Stimulated activated CD4-positive, alpha-beta T cell treated with anti-CD3 and anti-CD28 coated beads, Interleukin-2, amount 100 ng/mL, for 48 hours (primary cell): ENCODE measurements at regions not wholly inside any gene's neighbourhood (a gene's known extent, or its start where the extent isn't known, plus 50 kb on each side); places are given as distances from the start of the nearest gene placed in this dataset.

ENCODE experiments used
- DNase-seq, 2 donors: peaks; one replicate each; pipeline ENCODE4 v3.0.0-alpha.2; 2020

DNA sequence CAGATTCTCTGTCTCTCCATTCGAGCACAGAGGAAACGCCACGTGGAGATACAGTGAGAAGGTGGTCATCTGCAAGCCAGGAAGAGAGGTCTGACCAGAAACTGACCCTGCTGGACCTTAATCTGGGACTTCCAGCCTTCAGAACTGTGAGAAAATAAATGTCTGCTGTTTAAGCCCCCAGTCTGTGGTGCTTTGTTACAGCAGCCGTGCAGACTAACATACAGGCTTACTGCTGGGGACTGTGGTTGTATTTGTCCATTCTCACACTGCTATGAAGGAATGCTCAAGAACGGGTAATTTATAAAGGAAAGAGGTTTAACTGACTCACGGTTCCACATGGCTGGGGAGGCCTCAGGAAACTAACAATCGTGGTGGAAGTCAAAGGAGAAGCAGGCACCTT is 432.7 kb downstream of the IRS1 start:
- no peak for DNase-seq

DNA sequence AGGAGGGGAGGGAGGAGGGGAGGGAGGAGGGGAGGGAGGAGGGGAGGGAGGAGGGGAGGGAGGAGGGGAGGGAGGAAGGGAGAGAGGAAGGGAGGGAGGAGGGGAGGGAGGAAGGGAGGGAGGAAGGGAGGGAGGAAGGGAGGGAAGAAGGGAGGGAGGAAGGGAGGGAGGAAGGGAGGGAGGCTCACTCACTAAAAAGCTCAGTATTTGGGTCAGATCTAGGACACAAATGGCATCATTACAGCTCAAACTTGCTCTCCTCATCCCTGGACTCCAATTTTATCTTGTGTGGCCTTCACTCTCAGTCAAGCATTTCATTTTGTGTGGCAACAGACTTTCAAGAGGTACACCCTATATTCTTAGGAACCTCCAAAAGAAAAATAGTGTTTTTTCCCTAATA is 435.4 kb downstream of the IRS1 start:
- DNase-seq = no peak

DNA sequence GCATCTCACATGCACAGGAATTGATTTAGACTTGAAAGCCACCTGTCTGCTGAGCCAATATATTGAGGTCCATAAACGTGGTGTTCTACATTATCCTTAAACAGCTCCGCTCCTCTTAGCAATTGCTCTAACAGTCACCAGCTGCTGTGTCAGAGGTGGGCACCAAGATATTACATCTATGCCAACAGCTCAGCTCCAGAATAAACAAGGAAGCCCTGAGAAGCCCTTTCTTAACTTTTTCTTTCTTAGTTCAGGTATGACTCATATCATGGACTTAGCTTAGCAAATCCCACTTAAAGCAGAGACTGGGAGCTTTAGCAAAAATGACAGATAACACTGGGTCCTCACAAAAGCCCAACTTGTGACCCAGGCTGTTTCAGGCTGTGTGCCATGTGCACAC is 436.6 kb downstream of the IRS1 start:
- no peak for DNase-seq

DNA sequence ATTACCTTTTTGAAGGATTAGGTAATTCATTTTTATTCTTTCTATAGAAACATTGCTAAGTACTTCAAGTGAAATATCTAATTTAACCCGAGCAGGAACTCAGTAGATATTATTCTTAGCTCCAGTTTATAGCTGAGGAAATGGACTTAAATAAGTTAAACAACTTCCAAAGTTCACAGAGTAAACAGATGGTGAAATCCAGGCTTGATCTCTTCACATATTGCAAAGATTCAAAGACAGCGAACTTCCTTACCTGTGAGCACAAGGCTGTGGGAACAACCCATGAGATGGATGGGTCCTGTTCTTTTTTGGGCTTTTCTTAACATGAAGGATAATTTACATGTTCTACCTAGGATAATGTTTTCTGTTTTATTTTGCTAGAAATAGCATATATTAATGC is 439.0 kb downstream of the IRS1 start:
- no peak for DNase-seq

DNA sequence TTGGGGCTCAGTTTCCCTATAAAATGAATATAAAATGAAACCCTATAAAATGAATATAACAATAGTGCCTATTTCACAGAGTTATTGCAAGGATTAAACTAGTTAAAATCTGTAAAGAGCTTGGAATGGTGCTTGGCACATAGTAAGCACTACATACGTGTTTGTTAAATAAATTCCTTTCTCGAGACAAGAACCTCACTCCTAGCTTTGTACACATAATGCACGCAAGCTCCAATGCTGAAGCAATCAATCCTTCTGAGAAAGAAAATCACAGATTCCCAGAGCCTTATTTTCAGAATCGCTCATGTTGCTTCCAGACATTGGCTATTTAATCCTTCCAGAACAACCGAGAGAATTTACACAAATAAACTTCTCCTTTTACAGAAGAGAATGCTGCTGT is 440.9 kb downstream of the IRS1 start:
- DNase-seq = no peak

DNA sequence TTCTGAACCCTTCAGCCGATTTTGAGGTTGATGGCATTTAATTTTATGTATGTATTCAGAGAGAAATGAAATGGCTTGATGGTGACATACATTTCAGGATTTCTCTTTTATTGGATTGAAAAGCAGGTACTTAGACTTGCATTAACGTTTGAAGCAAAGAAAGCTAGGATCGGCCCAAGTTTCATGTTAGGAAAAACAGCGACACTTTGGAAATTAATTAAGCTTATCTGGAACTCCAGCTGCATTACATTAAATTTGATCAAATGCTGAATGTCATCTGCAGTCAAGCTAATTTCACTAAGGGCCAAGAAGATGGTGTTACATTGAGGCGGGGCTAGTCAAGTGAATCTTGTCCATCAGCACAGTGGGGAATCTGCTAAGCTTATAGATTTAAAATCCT is 441.8 kb downstream of the IRS1 start:
- DNase-seq = no peak

DNA sequence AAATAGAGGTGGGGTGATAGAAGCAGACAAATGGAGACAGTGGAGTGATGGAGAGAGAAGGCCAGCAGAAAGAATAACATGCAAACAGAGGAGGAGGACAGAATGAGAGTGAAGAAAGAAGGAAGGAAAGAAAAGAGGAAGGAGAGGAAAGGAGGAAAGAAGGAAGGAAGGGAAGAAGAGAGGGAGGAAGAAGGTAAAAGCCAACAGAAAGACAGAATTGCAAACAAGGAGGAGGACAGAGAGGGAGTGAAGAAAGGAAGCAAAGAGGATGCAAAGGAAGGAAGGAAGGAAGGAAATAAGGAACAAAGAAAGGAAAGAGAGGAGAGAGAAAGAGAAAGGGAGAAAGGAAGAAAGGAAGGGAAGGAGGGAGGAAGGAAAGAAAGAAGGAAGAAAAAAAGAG is 444.0 kb downstream of the IRS1 start:
- no peak for DNase-seq

DNA sequence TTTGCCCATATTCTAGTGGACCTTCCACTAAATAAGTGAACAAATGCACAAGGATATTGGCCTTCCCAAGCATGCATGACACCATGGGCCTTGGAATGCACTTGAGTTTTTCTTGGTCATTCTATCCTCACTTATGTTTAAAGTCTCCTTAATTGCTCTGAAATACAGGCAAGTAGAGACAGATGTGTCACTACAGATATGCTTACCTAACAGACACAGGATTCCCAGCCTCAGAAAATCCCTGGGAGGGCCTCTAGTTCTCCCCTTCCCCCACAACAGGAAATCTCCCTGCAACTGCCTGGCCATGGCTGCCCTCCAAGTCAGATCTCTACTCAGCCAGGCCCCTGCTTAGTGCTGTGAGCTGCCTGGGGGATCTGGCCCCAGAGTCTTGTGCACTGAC is 445.2 kb downstream of the IRS1 start:
- DNase-seq = no peak

DNA sequence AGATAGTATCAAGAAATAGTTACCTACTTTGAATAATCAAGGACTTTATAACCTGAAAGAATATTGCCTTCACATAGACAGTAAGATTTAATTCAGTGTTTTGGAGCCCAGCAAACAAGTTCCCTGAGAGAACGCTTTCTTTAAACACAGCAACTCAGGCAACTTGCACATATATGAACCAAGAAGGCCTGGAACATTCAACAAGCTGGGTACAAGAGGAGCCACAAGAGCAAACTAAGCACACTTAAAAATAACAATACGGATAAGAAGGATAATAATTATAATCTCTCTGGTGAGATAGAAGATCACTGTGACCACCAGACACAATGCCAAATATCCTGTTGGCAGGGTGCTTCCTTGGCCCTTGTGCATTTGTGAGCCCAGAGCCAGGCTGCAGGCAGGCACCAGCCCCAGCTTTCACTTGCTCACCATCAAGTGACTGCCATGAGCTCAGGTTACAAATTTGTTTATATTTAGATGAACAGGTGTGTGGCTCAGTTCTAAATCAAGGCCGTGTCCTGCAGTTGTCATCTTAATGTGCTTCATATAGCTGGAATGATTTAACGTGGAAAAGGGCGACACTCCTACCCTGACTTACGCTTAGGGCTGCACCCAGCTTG is 446.6 kb downstream of the IRS1 start:
- no peak for DNase-seq

DNA sequence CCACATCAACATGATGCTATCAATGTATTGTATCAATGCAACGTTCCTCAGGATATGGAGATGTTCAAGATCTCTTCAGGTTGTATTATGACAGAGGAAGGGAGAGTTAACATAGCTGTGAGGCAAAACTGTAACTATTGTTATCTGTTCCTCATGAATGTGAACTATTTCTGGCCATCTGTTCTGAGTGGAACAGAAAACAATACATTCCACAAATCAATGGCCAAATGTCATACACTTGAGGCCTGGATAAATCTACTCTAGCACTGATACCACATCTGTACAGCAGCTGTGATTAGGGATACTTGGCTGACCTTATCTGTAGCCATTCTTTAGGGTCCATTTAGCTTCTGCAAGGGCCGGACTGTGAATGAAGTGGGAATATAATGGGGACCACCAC is 447.9 kb downstream of the IRS1 start:
- no peak for DNase-seq

DNA sequence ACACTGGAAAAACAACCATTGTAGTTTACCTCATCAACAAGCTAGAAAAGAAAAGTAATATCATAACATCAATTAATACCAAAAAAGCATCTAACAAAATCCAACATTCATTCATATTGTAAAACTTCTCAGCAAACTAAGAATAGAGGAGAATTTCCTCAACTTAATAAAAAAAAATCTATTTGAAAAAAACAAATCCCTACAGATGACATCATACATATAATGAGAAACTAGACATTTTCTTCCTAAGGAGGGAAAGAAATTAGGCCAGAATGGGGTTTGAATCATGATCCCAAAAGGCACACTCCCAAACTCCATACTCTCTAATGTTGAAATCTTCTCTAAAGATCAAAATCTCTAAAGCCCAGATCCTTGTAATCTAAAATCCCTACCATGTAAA is 460.0 kb downstream of the IRS1 start:
- no peak for DNase-seq

DNA sequence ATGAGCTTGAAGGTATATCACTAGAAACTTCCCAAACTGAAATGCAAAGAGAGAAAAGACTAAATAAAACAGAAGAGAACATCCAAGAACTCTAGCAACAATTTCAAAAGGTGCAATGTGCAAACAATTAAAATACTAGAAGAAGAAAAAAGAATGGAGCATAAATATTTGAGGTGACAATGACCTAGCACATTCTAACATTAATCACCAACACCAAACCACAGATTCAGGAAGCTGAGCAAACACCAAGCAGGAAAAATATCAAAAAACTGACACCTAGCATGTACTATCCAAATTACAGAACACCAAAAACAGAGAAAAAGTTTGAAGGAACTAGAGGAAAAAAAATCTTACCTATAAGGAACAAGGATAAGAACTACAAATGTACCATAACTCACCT is 460.8 kb downstream of the IRS1 start:
- no peak for DNase-seq

DNA sequence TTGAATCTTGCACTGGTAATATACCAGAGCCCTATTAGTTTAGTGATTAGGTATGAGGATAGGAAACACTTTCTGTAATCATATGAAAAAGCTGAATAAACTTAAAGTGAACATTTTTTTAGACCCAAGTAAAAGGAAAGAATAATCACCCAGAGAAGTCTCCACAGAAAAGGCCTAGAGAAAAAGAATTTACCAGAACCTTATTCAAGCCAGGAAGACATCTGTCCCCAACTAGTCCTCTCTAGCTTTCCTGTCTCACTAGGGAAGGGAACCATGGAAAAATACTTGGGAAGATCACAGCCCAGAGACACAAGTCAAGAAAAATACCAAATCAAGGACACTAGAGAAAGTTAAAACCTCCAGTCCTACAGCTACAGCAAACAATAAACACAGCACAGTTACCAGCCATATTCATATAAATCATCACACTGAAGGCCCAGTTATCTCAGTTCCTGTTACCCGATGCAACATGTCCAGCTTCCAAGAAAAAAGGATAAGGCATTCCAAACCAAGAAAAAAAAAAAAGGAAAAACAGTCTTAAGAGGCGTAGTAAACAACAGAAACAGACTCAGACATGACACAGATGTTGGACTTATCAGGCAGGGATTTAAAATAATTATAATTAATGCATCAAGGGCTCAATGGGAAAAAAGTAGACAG is 461.5 kb downstream of the IRS1 start:
- DNase-seq = no peak

DNA sequence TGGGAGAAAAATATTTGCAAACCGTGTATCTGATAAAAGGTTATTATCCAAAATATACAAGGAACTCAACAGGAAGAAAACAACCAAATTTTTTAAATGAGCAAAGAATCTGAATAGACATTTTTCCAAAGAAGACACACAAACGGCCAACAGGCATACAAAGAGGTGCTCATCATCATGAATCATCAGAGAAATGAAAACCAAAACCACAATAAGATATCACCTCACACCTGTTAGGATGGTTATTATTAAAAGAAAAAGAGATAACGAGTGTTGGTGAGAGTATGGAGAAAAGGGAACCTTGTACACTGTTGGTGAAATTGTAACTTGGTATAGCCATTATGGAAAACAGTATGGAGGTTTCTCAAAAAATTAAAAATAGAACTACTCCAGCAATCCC is 463.3 kb downstream of the IRS1 start:
- DNase-seq = no peak

DNA sequence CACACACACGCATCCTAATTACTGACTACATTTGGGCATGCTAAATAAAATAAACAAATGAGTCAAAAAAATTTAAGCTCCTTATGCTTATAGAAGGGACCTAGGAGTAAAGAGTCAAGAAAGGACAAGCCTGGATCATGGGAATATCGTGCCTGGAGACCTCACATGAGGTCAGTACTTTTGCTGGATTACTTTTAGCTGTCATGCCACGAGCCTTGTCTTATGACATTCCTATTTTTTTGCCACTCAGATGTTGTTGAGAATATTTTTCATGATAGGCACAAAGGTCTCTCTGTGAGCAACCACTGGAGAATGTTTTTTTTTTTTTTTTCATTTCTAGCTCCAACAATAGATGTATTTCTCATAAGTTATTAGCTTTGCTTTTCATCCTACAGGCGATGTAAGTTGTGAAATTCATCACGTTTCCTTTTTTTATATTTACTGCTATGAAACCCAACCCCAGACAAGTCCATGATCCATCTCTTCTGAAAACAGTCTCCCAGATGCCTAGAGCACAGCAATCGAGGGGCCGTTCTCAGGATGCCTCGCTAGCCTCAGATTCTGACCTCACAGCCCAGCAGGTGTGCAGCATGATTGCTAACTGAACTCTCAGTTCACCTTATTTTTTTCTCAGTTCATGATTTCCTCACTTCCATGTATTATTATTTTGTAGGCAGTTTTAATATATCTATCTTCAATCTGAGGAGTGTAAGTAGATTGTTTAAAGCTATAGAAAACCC is 464.5 kb downstream of the IRS1 start:
- DNase-seq = no peak

DNA sequence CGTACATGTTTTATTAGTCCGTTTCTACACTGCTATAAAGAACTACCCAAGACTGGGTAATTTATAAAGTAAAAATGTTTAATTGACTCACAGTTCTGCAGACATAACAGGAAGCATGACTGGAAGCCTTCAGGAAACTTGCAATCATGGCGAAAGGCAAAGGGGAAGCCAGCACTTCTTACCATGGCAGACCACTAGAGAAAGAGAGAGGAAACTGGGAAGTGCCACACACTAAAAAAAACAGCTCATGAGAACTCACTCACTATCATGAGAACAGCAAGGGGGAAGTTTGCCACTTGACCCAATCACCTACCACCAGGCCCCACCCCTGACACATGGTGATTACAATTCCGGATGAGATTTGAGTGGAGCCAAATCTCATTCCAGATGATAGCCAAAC is 466.2 kb downstream of the IRS1 start:
- no peak for DNase-seq

DNA sequence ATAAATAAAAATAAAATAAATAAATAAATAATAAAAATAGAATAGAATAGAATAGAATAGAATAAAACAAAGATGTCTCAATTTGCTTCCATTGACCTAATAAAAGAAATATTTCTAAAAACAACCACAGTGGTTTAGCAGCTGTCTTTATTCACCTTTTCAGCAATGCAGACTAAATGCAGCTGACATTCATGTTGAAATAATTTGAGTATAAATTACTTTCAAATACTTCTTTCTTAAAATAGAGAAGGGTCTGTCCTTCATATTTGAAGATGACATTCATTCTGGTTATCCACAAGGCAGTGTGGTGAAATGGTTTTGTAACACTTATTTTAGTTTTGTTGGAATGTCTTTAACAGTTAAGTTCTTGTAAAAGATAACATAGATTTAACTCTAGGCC is 469.4 kb downstream of the IRS1 start:
- no peak for DNase-seq

DNA sequence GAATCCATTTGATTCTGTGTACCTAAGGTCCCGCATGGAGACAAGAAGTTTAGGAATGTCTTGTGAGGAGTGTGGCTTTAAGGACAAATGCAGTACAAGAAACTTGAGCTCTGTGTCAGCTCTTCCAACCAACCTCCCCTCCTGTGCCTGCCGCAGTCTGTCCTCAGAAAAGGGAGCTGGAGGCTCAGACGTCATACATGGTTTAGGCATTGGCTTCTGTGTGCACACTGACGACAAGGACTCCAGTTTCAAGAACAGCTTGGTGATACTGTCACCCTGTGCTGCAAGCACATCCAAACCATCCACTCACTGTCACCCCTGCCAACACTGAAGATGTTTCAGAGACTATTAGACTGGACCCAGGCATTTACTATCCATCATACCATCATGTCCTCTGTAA is 470.4 kb downstream of the IRS1 start:
- DNase-seq = no peak

DNA sequence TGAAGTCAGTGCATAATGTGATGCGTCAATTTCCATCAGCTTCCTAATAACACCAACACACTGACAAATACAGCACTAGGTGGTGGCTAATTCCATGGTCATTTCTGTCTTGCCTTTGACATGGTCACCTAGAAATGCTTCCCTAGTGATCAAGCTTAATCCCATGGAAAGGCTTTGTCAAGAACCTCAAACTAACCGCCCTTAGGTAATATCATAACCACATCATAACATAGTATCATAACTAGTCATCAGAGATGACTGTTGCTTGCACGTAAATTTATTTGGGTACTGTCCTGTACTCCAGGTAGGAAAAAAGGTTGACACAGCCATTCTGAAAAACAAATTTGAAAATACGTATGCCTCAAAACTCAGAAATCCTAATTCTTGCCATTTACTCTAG is 471.8 kb downstream of the IRS1 start:
- no peak for DNase-seq

DNA sequence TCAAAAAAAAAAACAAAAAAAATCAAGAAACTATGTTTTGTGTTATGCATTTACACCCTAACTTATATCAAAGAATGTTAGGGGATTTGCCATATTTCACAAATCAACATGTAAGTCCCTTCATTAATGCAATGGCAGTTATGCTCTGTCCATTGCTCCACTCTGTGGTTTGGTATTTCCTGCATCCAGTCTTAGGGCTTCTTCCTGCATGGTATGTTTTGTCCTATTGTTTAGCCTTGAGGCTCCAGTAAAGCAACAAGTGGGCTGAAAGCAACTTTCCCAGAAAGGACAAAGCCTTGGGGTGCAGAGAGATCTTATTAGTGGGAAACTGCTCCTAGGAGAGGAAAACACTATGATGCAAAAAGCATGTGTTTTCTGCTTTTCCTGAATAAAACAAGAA is 474.1 kb downstream of the IRS1 start:
- no peak for DNase-seq

DNA sequence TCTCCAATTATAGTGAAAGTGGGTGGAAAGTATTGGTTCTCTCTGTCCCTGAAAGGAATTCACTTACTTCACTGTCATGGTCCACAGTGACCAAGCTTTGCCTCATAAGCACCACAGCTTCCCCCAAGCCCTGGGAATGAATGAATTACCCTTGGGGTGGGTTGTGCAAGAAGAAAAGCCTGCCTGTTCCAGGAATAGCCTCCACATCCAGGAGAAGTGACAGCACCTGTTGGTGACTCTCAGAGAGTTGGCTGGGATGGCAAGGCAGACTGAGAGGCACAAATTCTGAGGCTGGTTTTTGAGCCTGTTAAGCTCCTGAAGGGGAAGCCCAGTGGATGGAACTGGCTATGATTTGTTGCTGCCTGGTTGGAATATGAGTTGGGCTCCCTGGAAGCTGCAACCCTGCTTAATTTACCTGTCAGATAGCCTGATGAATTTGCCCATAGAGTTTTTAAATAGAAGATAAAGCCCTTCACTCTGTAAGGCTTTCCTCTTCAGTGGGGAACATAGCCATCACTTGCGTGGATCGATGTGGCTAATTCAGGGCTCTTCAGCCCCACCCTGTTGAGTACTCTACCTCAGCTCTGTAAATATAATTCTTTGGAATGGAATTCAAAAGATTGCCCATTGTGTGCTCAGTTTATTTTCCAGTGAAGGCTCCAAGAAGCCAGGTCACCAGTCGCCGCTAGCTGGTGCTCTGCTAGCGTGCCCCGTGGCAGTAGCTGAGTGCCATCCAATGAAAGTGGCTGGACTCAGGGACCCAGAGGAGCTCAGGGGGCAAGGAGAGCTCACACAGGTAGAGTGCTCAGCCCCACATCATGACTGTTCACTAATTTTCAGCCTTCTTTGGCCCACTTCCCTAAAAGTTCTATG is 479.3 kb downstream of the IRS1 start:
- DNase-seq = no peak

DNA sequence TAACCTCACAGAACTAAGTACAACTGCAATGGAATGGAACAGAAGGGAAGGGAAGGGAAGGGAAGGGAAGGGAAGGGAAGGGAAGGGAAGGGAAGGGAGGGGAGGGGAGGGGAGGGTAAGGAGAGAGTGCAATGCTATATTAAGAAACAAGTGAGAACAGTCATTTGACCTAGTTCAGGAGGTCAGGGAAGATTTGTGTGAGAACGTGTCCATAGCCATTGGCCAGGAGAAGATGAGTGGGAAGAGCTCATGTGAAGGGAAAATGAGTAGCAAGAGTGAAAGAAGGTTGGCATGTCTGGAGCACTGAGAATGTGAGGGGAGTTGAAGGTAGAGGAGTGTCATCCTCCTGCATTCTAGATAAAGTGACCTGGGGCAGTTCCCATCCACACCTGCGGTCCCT is 481.6 kb downstream of the IRS1 start:
- no peak for DNase-seq

DNA sequence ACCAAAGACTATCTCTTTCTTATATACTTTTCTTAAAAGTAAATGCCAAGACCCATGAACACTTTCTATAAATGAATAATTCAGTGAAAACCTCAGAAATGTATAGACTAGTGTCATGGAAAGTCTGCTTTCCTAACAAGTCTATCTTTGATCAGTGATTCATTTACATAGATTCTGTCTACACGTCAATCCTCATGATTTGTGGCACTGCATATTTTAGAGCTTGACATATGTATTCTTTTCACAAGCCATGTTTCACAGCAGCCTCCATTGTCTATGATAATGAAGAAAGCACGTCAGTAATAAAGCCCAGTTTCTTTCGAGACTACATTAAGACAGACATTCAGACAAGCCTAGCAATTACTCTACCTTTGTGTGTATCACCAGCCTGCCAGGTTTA is 486.6 kb downstream of the IRS1 start:
- DNase-seq = no peak

DNA sequence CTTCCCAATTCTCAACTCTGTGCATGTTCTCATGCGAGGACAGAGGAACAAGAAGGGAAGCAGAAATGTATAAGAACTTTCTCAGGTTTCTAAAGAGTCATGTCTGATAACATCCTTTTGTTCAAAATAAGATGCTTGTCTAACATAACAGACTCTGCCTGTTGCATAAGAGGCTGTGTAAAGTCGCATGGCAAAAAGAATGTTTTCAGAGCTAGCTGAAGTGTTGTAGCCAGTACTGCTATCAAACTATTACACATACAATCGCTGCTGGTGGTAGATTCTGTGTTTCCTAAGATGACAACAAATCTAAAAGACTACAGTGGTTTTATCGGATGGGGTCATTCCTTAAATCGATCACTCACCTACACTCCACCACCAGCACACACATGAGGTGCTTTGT is 487.5 kb downstream of the IRS1 start:
- no peak for DNase-seq
